WI38 (cell line): ENCODE measurements at regions not wholly inside any gene's neighbourhood (a gene's known extent, or its start where the extent isn't known, plus 50 kb on each side); places are given as distances from the start of the nearest gene placed in this dataset.

Source experiments
- H3K4me3 ChIP-seq: 2 replicates; pipeline ENCODE4 v1.5.1; 2011; ENCODE audit warnings: low read depth, mild to moderate bottlenecking, control low read depth, low read length
- CTCF ChIP-seq: IDR thresholded peaks from 2 replicates; pipeline ENCODE4 v1.5.1; 2012; ENCODE audit warnings: low read depth, mild to moderate bottlenecking, control low read depth, low read length

- TF ChIP-seq CTCF, result no peak
- H3K4me3 ChIP-seq, result no peak overlapping the region
Observed at GRCh38 chr5:4197151-4197550, 601.5 kb downstream of the IRX1 start.

GRCh38 chr5:4198461-4198860, 602.8 kb downstream of the IRX1 start:
- no peak for TF ChIP-seq CTCF
- no peak overlapping the region for H3K4me3 ChIP-seq

GRCh38 chr5:4199049-4199841, 603.6 kb downstream of the IRX1 start:
- TF ChIP-seq CTCF, result no peak
- no peak overlapping the region for H3K4me3 ChIP-seq

GRCh38 chr5:4203146-4203545, 607.5 kb downstream of the IRX1 start:
- no peak for TF ChIP-seq CTCF
- no peak overlapping the region for H3K4me3 ChIP-seq

GRCh38 chr5:4204276-4205141, 608.9 kb downstream of the IRX1 start:
- no peak overlapping the region for H3K4me3 ChIP-seq
- no peak for TF ChIP-seq CTCF

- H3K4me3 ChIP-seq, result no peak overlapping the region
- no peak for TF ChIP-seq CTCF
Observed at GRCh38 chr5:4205398-4205797, 609.8 kb downstream of the IRX1 start.

GRCh38 chr5:4206127-4206526, 610.5 kb downstream of the IRX1 start:
- TF ChIP-seq CTCF, result no peak
- no peak overlapping the region for H3K4me3 ChIP-seq
